Activated CD8-positive, alpha-beta T cell treated with anti-CD3 and anti-CD28 coated beads for 36 hours (primary cell): ENCODE measurements at regions not wholly inside any gene's neighbourhood (a gene's known extent, or its start where the extent isn't known, plus 50 kb on each side); places are given as distances from the start of the nearest gene placed in this dataset.
A peak's percentile ranks its signal among the peaks of the same experiment; 100 is the strongest.
"Not testable (repeated sequence)": the region's sequence is repeated elsewhere in the genome, so short reads cannot be mapped to it uniquely, and the experiment has no call there.

Experiments used
- ATAC-seq: fragments of 200-7000 bp; cut with Tn5 transposase; one replicate; pipeline ENCODE4 v1.10.0; 2021; ENCODE audit warnings: mild to moderate bottlenecking, moderate library complexity
- CTCF ChIA-PET: fragments of 350-600 bp; sonication (Branson Sonifier 250); formaldehyde crosslinking; loops from one replicate; lab custom pipeline; 2021; ENCODE audit warnings: antibody characterized with exemption; lab: Charles Lee
- POLR2A ChIA-PET: fragments of 350-600 bp; sonication (Branson Sonifier 250); formaldehyde crosslinking; loops from one replicate; lab custom pipeline; 2021; ENCODE audit warnings: antibody characterized with exemption; lab: Charles Lee
- DNase-seq: peaks from one replicate; pipeline ENCODE4 v3.0.0-alpha.2; 2020
- H3K27ac Mint-ChIP-seq: one replicate; pipeline ENCODE4 v1.8.0; 2021; ENCODE audit warnings: mild to moderate bottlenecking, mixed read lengths
- H3K27me3 Mint-ChIP-seq: one replicate; pipeline ENCODE4 v1.8.0; 2021; ENCODE audit warnings: mixed read lengths
- H3K36me3 Mint-ChIP-seq: one replicate; pipeline ENCODE4 v1.8.0; 2021; ENCODE audit warnings: low read depth, mixed read lengths
- H3K4me1 Mint-ChIP-seq: one replicate; pipeline ENCODE4 v1.8.0; 2021; ENCODE audit warnings: low read depth, mixed read lengths
- H3K4me3 Mint-ChIP-seq: one replicate; pipeline ENCODE4 v1.8.0; 2021; ENCODE audit warnings: mild to moderate bottlenecking, moderate library complexity, mixed read lengths
- H3K9me3 Mint-ChIP-seq: one replicate; pipeline ENCODE4 v1.8.0; 2021; ENCODE audit warnings: mixed read lengths
- intact Hi-C: fragments of 100-400 bp; cut with micrococcal nuclease; formaldehyde crosslinking; loops from one replicate; pipeline ENCODE4 v1.10.0; 2022
- TF ChIP-seq, protein P1 (sequence below): fragments of 200-600 bp; IDR thresholded peaks from one replicate; pipeline ENCODE4 v1.8.0; 2022; ENCODE audit warnings: antibody characterized with exemption, mild to moderate bottlenecking

DNA sequence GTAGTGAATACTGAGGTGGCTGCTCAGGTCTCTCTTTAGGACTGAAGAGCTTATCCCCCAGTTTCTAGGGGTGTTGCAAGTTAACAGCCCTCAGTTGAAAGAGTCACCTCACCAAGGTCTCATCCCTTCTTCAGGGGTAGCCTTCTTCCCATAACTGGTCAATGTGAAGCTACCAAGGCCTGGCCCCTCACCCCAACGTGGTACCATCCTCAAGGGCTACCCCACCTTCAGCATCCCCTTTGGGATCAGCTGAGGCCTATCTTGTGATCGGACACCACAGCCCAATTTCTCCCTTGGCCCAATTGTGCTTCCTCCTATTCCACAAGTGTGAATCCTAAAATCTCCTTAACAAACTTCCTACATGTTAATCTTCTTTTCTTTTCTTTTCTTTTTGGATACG is 289.5 kb upstream of the MKLN1 start:
- Mint-ChIP-seq H3K27me3 (no peaks in the 10 kb centered on the region), H3K36me3 (peaks cover 34% of the 10 kb centered on the region), H3K9me3 (no peaks in the 10 kb centered on the region), H3K4me1 (peaks cover 75% of the 10 kb centered on the region), H3K27ac (peak overlapping the region; percentile 79), H3K4me3 (no peak overlapping the region)
- intact Hi-C loops, result no loop called here
- ChIA-PET CTCF (interaction anchor here (1.0 to 7.1 kb wide), 5 partner anchors 11 to 141 kb away, joined by 3 to 208 read pairs (median 3); no protein-coding TSS in a partner anchor), POLR2A (interaction anchor here (1.0 to 3.9 kb wide), 5 partner anchors 29 to 98 kb away, joined by 3 to 41 read pairs (median 3); no protein-coding TSS in a partner anchor)
- DNase-seq (no peak), ATAC-seq (no peak)
- TF ChIP-seq, protein P1, sequence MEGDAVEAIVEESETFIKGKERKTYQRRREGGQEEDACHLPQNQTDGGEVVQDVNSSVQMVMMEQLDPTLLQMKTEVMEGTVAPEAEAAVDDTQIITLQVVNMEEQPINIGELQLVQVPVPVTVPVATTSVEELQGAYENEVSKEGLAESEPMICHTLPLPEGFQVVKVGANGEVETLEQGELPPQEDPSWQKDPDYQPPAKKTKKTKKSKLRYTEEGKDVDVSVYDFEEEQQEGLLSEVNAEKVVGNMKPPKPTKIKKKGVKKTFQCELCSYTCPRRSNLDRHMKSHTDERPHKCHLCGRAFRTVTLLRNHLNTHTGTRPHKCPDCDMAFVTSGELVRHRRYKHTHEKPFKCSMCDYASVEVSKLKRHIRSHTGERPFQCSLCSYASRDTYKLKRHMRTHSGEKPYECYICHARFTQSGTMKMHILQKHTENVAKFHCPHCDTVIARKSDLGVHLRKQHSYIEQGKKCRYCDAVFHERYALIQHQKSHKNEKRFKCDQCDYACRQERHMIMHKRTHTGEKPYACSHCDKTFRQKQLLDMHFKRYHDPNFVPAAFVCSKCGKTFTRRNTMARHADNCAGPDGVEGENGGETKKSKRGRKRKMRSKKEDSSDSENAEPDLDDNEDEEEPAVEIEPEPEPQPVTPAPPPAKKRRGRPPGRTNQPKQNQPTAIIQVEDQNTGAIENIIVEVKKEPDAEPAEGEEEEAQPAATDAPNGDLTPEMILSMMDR, result no peak

DNA sequence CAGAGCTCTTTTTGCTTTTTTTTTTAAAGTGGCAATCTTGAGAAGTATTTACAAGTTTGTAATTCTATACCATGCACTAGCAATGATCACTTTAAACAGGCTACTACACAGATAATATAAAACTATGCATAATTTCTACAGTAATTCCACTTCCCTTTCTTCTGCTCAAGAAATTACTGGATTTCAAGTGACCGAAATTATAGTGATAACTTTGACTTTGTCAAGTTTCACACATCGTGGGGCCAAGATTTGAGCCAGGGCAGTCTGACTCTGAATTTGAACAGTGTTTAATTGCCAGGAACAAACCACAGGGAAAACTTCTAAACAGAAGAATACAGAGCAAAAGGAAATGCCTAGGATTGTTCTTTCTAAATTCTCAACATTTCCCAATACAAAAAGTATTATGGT is 288.3 kb upstream of the MKLN1 start:
- TF ChIP-seq, protein P1, result no peak
- DNase-seq (no peak), ATAC-seq (no peak)
- intact Hi-C loops, result no loop called here
- POLR2A ChIA-PET, result interaction anchor here (0.6 to 3.9 kb wide), 7 partner anchors 12 to 437 kb away, joined by 3 to 41 read pairs (median 3); no protein-coding TSS in a partner anchor
- peaks cover 66% of the 10 kb centered on the region for H3K4me1 Mint-ChIP-seq
- no peaks in the 10 kb centered on the region for H3K9me3 Mint-ChIP-seq
- H3K4me3 Mint-ChIP-seq, result no peak overlapping the region
- CTCF ChIA-PET, result interaction anchor here (0.8 to 7.1 kb wide), 31 partner anchors 10 to 144 kb away, joined by 3 to 208 read pairs (median 7); no protein-coding TSS in a partner anchor
- H3K27me3 Mint-ChIP-seq, result no peaks in the 10 kb centered on the region
- H3K27ac Mint-ChIP-seq, result peak overlapping the region; percentile 58
- peaks cover 26% of the 10 kb centered on the region for H3K36me3 Mint-ChIP-seq

DNA sequence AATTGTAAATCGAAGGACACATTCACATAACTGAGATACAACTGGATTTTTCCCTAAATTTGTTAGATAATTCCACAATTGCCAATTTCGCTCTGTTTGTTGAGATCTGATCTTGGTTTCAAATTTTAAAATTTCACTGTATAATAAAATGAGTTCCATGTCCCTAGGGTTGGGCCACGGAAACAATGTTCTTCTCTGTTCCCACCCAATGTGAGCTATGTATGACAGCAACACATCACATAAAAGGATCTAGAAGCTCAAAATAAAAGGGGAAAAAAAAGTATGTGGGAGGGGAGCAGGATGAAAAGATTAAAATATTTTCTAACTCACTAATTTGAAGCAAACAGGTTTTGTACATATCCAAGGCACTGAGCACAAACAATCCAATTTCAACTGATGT is 287.8 kb upstream of the MKLN1 start:
- intact Hi-C loops, result loop anchor here (2.0 to 5.0 kb wide), 2 partner anchors 57 to 143 kb away; no protein-coding TSS in a partner anchor
- CTCF ChIA-PET, result interaction anchor here (0.7 to 7.1 kb wide), 57 partner anchors 8 to 383 kb away, joined by 3 to 208 read pairs (median 6); no protein-coding TSS in a partner anchor

DNA sequence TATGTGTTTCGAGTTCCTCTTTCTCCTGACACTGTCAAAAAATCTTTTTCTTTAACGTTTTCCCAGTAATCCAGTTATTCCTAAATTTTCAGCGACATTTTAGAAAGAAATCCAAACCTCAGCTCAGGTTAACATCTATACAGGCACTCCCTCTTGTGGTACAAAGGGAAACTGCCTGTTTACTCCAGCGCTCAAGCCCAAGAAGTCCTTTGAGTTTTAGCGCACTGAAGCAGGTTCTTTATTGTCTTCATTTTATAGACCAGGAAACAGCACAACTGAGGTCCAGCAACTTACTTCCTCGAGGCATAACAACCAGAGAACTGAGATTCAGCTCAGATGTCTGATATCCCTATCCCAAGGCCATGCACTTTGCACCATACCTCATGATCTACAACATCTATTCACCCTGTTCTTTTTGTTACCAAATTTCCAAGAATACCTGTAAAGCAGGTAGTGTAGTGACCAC is 287.2 kb upstream of the MKLN1 start:
- Mint-ChIP-seq H3K4me3 (peak overlapping the region; percentile 30), H3K4me1 (peaks cover 62% of the 10 kb centered on the region), H3K36me3 (peaks cover 27% of the 10 kb centered on the region), H3K27me3 (no peaks in the 10 kb centered on the region), H3K9me3 (peaks cover 5% of the 10 kb centered on the region), H3K27ac (peak overlapping the region; percentile 70)
- ATAC-seq (peak; percentile 84), DNase-seq (peak; percentile 75)
- TF ChIP-seq, protein P1, result peak; percentile 97
- intact Hi-C loops, result loop anchor here (2.0 to 5.0 kb wide), 2 partner anchors 58 to 143 kb away; no protein-coding TSS in a partner anchor
- CTCF ChIA-PET, result interaction anchor here (0.6 to 7.1 kb wide), 60 partner anchors 8 to 472 kb away, joined by 3 to 208 read pairs (median 6); no protein-coding TSS in a partner anchor
- POLR2A ChIA-PET, result interaction anchor here (0.7 to 3.9 kb wide), 10 partner anchors 12 to 140 kb away, joined by 3 to 41 read pairs (median 4); no protein-coding TSS in a partner anchor

More for the DNA sequence above, 287.8 kb upstream of the MKLN1 start:
- H3K4me3 Mint-ChIP-seq, result peak overlapping the region; percentile 11
- H3K4me1 Mint-ChIP-seq, result peaks cover 66% of the 10 kb centered on the region
- TF ChIP-seq, protein P1, result no peak
- H3K27me3 Mint-ChIP-seq, result no peaks in the 10 kb centered on the region
- peaks cover 25% of the 10 kb centered on the region for H3K36me3 Mint-ChIP-seq
- H3K27ac Mint-ChIP-seq, result peak overlapping the region; percentile 58
- peaks cover under 1% of the 10 kb centered on the region for H3K9me3 Mint-ChIP-seq
- no peak for DNase-seq
- POLR2A ChIA-PET, result interaction anchor here (0.6 to 3.9 kb wide), 12 partner anchors 13 to 169 kb away, joined by 3 to 41 read pairs (median 4); no protein-coding TSS in a partner anchor
- no peak for ATAC-seq

DNA sequence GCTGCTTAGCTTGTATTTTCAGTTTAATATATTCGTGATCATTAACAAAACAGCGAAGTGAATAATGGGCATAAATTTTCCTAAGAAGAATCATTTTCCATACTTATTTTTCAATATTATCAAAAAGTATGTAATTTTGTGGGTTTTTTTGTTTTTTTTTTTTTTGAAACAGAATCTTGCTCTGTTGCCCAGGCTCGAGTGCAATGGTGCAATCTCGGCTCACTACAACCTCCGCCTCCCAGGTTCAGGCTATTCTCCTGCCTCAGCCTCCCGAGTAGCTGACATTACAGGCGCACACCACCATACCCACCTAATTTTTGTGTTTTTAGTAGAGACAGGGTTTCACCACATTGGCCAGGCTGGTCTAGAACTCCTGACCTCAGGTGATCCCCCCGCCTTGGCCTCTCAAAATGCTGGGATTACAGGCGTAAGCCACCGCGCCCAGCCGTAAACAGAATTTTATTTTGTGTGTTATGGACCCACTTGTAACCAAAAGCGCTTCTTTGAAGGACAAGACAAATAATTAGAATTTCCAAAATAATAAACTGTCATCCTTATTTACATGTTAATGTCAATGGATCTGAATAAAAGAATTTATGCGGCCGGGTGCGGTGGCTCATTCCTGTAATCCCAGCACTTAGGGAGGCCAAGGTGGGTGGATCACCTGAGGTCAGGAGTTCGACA is 286.5 kb upstream of the MKLN1 start:
- H3K36me3 Mint-ChIP-seq, result peaks cover 31% of the 10 kb centered on the region
- peaks cover 60% of the 10 kb centered on the region for H3K4me1 Mint-ChIP-seq
- intact Hi-C loops, result loop anchor here (2.0 to 5.0 kb wide), 2 partner anchors 58 to 144 kb away; no protein-coding TSS in a partner anchor

More for the DNA sequence above, 286.5 kb upstream of the MKLN1 start:
- CTCF ChIA-PET, result interaction anchor here (0.6 to 7.1 kb wide), 41 partner anchors 8 to 472 kb away, joined by 3 to 208 read pairs (median 7); no protein-coding TSS in a partner anchor
- H3K27ac Mint-ChIP-seq, H3K4me3 Mint-ChIP-seq, H3K9me3 Mint-ChIP-seq, H3K27me3 Mint-ChIP-seq, DNase-seq, ATAC-seq: not testable (repeated sequence)
- POLR2A ChIA-PET, result interaction anchor here (0.6 to 3.9 kb wide), 9 partner anchors 13 to 141 kb away, joined by 3 to 41 read pairs (median 4); no protein-coding TSS in a partner anchor
